Loucy (cell line): ENCODE measurements at regions not wholly inside any gene's neighbourhood (a gene's known extent, or its start where the extent isn't known, plus 50 kb on each side); places are given as distances from the start of the nearest gene placed in this dataset.

ENCODE experiments used
- EZH2phosphoT487 ChIP-seq: fragments of 200-600 bp; IDR thresholded peaks from 2 replicates; pipeline ENCODE4 v1.6.1; 2018; ENCODE audit warnings: antibody characterized with exemption, mild to moderate bottlenecking, moderate library complexity, borderline replicate concordance
- TF ChIP-seq, protein P1 (sequence below): fragments of 200-600 bp; sonication (generic); conservative IDR thresholded peaks from 2 replicates; pipeline ENCODE4 v1.5.1; 2014; ENCODE audit warnings: mild to moderate bottlenecking, antibody characterized with exemption, low read length

DNA sequence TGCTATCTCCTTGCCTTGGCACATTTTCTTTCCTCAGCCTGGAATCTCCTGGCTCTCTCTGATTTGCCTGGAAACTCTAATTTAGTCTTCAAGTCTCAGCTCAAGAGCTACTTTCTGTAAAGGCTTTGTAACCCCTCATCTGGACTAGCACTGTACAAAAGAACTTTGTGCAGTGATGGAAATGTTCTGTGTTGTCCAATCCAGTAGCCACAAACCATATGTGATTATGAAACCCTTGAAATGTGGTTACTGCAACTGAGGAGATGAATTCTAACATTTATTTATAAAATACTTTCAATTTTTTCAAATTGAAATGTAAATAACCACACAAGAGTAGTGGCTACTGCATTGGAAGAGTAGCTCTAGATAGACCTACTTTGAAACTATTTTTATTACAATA is 66.6 kb upstream of the HS3ST1 start:
- TF ChIP-seq, protein P1, sequence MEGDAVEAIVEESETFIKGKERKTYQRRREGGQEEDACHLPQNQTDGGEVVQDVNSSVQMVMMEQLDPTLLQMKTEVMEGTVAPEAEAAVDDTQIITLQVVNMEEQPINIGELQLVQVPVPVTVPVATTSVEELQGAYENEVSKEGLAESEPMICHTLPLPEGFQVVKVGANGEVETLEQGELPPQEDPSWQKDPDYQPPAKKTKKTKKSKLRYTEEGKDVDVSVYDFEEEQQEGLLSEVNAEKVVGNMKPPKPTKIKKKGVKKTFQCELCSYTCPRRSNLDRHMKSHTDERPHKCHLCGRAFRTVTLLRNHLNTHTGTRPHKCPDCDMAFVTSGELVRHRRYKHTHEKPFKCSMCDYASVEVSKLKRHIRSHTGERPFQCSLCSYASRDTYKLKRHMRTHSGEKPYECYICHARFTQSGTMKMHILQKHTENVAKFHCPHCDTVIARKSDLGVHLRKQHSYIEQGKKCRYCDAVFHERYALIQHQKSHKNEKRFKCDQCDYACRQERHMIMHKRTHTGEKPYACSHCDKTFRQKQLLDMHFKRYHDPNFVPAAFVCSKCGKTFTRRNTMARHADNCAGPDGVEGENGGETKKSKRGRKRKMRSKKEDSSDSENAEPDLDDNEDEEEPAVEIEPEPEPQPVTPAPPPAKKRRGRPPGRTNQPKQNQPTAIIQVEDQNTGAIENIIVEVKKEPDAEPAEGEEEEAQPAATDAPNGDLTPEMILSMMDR: no peak
- no peak for TF ChIP-seq EZH2phosphoT487
